Spleen (tissue), 3 donors: ENCODE measurements at regions not wholly inside any gene's neighbourhood (a gene's known extent, or its start where the extent isn't known, plus 50 kb on each side); places are given as distances from the start of the nearest gene placed in this dataset.

ENCODE experiments used
- POLR2A ChIP-seq, 3 donors: fragments of 450-650 bp; IDR thresholded peaks; one replicate each; pipeline ENCODE4 v1.5.1; 2017; ENCODE audit warnings: antibody characterized with exemption in 3 of 3, mild to moderate bottlenecking in 1 of 3
- POLR2AphosphoS5 ChIP-seq, 3 donors: sonication (generic); formaldehyde crosslinking; IDR thresholded peaks; one replicate each; pipeline ENCODE4 v1.5.1; 2017; ENCODE audit warnings: antibody characterized with exemption in 3 of 3

GRCh38 chr7:65453341-65454030 lies 79.8 kb downstream of the ZNF92 start:
- TF ChIP-seq POLR2A (IDR thresholded peaks at IDR 0.05) (no peak), POLR2AphosphoS5 (IDR thresholded peaks at IDR 0.05) (no peak)
